GM18909 (cell line): ENCODE measurements at regions not wholly inside any gene's neighbourhood (a gene's known extent, or its start where the extent isn't known, plus 50 kb on each side); places are given as distances from the start of the nearest gene placed in this dataset.

Experiments
- ATAC-seq: cut with Tn5 transposase; IDR thresholded peaks from one replicate; pipeline ENCODE4 v1.9.1; 2021; ENCODE audit warnings: mild to moderate bottlenecking; ENCODE audit not compliant: unreplicated experiment, poor library complexity

DNA sequence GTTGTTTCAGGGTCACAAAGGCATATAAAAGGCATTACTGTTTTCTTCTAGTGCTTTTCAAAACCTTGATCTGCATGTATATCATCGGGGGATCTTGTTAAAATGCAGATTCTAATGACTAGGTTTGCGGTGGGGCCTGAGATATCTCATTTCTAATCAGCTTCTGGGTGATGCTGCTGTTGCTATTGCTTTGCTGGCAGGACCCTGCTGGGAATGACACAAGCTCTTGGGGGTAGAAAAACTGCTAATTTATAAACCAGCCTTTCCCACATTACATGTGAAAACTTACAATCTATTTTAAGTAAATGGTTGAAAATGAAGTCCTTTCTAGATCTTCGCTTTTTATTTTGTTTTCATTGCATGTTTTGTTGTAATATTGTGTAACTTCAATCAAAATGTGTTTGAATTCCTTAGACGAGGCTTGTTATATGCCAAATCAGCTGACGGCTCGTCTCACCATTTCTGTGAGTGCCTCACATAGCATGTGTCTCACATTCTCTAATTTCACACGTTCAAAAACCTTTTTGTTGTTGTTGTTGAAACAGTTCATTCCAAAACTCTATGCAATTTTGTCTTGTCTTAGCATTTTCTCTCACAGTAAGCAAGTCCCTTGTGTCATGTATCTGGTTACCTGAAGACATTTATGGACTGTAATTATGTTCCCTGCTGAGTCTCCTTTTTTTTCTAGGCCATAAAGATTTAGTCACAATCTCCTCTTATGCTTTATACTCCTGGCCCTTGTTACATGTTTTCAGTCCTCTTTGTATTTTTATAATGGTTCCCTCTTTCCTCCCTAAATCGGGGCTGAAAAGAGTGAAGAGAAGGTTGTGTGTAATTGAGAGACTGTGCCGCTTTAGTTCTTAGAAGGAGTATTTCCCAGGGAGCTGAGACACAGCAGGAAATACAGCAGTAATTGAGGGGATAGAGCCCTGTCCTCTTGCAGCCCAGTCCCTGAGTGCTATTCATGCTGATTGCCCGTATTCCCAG, 521.0 kb upstream of the SEMA6A start:
- ATAC-seq = no peak

DNA sequence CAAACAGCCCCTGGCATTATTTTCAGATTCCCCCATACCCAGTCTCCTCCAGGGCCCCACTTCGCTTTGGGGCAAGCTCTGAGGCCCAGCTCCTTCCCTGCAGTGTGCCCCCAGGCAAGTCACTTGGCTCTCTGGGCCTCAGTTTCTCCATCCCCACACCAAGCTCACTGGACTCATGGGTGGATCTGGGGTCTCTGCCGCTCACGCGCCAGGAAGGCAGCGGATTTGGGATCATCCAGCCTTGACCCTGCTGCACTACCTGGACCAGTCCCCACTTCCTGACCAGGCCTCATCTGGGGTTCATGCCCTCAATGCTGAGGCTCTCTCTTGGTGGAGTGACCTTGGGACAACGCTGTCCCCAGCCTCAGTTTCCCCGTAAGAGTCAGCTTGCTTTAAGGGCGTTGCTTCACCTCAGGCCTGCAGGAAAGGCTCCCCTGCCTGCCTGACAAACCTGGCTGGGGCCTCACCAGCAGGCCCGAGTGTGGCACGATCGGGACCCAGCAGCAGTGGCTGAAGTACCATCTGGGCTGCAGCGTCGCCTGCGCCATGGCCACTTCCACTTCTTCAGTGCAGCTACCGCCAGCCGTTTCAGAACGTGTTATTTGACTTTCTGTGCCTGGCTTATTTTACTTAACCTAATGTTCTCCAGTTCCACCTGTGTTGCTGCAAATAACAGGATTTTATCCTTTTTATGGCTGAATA, 519.6 kb upstream of the SEMA6A start:
- ATAC-seq = no peak

DNA sequence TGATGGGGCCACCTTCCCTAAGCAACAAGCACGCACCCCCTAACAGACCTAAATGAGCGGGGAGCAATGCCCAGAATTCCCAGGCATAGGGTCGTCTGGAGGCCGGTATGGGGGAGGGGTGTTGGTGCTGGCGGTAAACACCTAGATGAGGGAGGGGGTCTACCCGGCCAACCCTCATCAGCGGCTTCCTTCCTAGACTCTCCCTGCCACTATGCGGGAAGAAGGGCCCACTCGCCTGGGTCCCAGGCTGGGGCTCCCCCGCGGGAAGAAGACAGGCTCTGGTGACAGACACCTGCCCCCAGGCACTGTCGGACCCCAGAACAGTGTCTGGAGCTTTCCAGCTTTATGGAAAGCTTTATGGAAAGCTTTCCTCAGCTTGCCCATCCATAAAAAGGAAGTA, 519.0 kb upstream of the SEMA6A start:
- ATAC-seq = no peak

DNA sequence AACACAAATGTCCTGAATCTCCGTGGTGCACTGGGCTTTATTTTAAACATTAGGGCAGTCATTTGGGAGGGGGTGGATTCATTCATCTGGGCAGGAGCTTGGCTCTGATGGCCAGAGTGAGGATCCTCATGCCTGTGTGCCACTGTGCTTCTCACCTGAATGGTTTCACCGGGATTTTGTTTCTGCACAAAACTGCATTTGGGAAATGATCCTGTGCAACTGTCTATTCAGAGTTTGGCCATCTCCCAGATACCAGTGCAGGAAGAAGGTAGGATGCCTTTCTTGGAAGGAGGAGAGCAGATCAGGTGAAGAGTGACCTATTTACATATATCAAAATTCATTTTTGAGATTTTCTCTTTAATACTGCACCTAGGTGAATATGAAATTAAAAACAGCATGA, 514.4 kb upstream of the SEMA6A start:
- ATAC-seq = no peak

DNA sequence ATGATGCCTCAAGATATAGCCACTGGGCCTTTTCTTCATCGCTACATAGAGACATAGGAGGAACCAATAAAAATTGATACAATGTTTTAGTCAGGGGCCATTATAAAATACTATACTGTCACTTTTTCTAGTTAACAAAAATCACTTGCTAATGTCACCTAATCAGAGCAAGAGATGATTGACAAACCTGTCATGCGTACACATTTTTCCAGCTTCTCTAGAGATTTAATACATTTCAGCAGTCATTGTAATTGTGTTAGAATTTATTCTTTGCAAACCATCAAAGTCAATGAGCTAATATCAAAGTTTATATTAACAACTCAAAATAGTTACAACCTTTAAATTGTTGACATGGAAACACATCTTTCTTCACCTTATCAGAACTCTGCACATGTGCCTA, 513.6 kb upstream of the SEMA6A start:
- no peak for ATAC-seq

DNA sequence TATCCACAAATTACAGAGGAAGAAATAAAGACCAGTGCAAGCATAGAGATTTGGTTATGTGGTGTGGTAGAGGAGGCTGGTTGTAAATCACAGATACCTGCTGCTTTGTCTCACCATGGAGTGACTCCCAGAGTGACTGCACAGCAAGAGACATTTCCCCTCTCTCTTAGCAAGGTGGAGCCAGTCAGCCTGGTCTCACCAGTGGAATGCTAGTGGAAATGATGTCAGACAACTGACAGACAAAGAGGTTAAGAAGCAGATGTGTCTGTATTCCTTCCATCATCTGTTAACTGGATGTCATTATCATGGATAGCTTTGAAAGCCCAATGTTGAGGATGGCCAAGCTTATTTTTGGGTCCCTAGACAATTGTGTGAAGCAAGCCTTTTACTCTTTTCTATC, 509.4 kb upstream of the SEMA6A start:
- no peak for ATAC-seq

DNA sequence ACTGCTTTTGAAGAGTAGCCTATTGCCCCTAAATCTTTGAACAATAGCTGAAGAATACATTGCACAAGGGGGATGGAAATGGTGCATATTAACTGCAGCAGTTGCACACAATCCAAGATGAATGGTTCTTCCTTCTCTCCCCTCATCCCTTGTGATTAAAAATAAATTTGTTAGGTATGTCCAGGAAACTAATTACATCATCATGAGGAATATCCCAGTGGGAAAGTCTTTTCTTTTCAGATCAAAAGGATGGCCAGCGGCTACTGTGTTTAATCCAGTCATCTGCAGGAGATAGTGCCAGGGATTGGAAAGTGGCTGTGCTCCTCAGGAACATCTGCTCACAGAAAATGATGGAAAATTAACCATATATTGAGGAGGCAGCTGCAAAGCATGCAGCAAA, 508.4 kb upstream of the SEMA6A start:
- no peak for ATAC-seq

DNA sequence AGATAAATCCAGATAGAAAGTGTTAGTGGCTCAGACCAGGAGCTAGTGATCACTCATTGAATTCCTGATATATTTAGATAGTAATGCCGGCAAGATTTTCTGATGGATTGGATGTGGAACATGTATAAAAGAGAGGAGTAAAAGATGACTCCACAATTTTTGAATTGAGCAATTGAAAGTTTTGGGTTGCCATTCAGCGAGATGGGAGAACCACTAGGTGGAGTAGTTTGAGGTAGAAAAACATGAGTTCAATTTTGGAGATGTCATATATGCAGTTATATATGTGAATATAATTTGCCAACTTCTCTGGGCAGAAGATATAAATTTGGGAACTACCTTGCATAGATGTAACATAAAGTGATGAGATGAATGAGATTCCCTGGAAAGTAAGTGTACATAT, 502.5 kb upstream of the SEMA6A start:
- no peak for ATAC-seq

DNA sequence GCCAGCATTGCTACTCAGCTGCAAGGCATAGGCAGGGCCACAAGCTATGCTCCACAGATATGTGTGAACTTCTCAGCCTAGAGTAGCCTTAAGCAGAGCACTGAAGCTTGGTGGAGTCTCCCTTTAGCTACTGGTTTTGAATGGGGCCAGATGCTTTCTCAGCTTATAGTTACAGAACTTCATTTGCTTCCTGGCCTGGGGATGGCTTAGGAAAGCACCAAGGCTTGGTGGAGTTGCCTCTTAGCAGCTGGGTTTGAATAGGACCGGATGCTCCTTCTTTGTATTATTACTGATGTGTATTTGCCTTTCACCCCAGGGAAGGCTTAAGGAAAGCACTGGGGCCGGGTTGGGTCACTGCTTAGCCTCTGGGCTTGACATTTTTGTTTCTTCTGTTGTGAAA, 497.8 kb upstream of the SEMA6A start:
- ATAC-seq = no peak

DNA sequence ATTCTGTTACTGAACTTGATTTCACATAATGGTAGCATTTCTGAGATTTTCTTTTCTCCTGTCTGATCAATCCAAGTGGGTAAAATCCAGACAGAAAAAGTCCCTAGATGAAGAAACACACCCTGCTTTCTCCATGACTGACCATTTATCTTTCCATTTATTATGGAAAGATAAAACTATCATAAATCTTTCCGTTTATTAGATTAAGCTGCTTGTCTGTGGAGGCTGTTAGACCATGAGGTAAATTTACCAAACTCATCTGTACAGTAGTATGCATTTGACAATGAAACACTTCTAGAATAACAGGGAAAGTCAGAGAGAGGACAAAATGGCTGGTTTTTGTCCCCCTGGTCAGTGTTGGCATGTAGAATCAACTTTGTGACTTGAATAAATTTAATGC, 491.2 kb upstream of the SEMA6A start:
- ATAC-seq = no peak

DNA sequence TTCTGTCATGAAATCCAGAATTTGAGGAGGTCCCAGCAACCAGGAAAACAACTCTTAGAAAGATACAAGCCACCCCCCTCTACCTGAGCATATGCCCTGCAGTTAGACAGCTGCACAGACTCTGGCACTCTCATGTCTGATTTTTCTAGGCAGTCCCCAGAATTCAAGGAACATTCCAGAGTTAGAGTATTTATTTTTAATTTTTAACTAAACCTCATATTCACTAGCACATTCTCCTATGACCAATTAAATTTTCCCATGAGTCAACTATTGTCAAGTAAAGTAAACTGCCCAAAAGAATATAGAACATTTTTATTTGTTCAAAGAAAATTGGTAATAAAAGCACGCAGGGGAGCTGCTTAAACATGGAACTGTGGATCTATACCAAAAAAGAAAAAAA, 490.5 kb upstream of the SEMA6A start:
- no peak for ATAC-seq

DNA sequence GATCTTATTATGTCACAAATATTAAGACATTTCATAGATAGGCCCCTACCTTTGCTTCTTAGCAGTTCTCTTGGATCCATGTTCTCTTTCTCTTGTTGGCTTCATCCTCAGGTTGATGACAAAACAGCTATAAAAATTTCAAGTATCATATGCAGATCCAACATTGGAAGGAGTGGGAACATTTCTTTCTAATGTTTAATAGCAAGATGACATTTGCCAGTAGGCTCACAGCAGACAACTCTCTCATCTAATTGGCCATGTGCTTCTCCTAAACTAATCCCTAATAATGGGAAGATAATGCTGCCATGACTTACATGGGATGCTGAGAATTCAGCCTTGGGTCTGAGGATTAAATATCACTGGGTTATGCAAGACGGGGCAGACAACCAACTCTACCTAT, 485.5 kb upstream of the SEMA6A start:
- ATAC-seq = no peak

DNA sequence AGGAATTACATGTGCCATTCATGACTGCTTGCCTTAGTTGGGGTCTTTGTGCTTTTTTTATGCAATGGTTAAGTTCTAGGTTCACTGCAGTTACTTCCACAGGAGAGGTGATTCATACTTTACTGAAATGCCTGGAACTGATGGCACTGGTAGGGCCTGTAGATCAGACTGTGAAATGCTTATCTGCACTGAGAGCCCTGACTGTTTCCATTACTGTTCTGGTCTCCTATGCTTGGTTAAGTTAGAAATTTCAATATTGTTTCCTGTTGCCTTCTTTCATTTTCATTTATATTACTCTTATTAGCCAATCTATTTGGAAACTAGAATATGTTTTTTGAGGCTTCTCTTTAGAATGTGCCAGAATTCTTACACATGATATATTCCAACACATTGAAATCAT, 484.1 kb upstream of the SEMA6A start:
- ATAC-seq = no peak

DNA sequence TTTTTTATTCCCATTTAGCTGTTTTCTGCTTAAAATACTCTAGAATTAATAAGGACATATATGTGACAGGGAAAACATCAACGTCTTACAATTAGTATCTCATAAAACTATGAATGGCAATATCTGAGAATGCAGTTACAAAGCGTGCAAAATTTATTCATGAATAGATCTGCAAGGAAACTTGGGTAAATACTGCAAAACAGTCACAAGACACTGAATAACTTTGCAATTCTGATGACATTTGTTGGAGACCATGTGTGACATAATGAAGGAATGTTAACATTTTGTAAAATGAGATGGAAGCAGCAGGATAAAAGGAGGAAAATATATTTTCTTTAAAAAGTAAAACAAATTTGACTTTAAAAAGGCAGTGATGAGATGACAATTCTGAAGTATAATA, 480.9 kb upstream of the SEMA6A start:
- no peak for ATAC-seq

DNA sequence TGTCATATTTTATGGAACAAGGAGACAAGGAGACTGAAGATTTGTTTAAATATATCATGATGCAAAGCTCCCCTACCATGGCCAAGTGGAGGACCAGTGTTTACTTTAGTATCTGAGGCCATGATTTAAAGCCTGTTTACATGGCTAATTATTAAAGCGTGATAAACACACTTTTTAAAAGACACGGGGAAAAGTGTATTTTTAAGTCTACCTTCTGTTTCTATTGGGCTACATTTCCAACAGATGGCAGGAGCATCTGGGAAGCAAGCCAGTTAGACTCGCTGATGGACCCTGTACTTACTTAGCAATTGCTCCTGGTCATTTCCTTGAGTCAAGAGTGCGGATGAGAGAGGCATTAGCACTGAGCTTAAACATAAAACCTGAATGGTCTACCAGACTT, 480.3 kb upstream of the SEMA6A start:
- ATAC-seq = no peak

DNA sequence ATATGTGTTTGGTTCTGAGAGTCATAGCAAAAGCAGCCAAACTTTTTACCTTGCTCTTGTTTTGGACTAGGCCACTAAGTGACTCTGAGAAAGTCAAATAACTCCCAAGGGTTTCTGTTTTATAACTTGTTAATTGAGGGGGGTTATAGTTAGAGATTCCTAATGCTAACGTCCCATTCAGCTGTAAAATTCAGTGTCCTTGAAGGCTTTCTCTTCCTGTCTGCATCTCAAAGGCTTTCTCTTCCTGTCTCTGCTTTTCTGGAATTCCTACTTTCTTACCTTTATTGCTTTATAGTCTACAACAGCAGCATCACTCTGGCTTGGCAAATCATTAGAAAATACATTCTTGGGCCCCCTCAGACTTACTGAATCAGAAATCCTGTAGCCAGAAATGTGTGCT, 479.5 kb upstream of the SEMA6A start:
- no peak for ATAC-seq

DNA sequence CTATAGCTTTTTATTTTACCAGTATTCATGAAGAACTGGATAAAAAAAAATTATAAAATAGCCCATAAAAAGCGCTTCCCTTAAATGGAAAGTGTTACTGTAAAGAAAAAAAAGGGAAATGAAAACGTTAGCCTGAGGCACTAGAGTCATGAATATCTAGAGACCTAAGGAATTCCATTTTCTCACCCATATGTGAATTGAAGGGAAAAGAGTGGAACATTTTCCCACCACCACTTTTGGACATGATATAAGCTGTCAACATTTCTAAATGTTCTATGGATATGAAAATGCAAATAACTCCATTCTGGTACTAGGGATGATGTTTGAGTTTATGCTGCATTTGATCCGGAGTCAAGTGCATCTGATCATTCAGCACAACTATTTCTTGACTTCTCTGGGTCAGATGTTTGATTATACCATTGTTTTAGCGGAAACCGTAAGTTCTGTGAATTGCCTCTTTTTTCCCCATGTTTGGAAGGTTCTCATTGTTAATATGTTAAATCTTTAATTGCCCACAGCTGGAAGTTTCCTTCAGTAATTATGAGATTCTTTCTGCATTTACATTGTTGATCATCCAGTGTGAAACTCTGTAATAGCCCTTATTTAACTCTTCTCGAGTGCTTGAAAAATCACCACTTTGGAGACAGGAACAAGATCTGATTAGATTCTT, 467.4 kb upstream of the SEMA6A start:
- no peak for ATAC-seq

DNA sequence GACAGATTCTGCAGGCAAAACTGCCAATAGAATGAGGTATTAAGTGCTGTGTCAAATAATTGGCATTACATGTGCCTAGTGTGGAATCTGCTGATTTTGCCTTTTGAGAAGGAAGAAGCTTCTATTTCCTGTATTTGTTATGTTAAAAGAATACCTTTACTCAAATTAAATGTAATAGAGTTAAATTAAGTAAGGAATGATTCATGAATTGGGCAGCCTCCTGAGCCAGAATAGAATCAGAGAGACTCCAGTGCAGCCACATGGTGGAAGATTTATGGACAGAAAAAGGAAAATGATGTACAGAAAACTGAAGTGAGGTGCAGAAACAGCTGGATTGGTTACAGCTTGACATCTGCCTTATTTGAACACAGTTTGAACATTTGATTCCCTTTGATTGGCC, 464.4 kb upstream of the SEMA6A start:
- ATAC-seq = no peak

DNA sequence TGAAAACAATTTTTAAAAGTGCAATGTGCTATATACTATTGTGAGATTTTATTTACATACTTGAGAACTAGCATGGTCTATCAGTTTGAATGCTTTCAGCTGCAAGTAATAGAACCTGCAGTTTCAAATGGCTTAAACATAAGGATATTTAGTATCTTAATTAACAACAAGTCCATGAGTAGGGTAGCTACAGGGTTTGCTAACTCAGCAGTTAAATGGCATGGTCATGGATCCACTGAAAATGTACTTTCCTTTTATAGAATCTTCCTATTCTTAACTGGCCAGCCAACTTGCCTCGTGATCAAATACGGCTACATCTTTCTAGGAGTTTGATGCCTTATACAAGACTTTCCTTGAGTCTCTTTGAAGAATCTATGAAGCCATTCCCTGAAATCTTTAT, 452.8 kb upstream of the SEMA6A start:
- ATAC-seq = no peak

DNA sequence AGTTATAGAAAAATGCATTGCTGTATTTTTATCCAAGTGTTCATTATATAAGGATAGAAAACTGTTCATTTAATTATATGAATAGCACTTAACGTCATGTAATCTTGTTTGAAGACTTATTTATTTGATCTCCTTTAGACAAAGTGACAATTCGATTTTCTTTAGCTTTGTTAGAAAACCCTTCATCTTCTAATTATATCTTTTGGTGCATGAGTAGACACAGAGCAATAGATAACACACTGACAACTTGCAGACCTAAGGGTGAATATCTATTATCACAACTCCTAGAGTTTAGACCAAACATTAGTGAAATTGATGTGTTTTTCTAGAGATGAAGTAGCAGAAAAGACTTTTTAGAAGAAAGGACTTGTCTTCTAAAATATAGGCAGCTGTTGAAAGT, 446.4 kb upstream of the SEMA6A start:
- ATAC-seq = no peak

DNA sequence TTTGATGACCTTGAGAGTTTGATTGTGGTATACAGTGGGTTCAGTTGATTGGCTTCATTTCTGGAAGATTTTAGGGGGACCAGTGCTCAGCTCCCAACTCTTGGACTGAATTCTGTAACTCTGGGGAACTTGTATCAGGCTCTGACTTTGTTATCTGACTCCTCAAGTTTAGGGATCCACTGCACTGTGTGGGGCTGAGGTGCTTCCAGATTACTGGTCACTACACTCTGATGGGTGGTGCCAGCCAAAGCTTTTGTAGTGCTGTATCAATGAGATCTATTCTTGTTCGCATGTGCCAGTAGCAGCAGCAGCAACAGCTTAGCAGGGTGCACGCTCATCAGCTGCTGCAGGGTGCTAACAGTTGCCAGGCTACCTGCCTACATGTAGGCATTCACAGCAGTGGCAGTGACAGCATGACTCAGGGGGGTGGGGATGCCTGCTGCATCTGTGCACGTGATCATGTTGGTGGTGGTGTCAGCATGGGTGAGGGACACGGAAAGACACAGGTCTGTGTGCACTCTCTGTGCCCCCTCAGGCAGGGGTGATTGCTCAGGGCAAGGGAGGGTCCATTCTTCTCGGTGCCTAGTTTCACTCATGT, 438.8 kb upstream of the SEMA6A start:
- ATAC-seq = no peak
